ENCODE measurements at regions not wholly inside any gene's neighbourhood (a gene's known extent, or its start where the extent isn't known, plus 50 kb on each side); places are given as distances from the start of the nearest gene placed in this dataset.

DNA sequence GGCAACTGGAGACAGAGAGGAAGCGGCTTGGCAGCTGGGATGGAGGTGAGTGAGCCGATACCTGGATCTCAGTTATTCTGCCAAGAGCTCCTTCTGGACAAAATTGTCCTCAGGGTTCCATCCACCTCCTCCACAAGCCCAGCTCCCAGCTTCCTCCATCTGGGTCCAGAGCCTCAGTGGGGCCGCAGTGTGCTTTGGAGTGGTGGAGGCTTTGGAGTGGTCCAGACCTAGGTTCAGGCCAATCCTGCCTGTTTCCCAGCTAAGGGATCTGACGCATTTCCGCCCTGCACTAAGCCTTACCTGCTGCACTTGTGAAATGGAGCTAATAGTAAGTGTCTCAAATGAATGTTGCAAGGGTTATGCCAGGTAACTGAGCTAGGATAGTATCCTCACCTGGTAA, 355.7 kb upstream of the SHH start:
- DNase-seq (ENCODE audit: low read depth), result no peak
- no peak overlapping the region for H3K4me3 ChIP-seq (ENCODE audit: low read depth, low read length)
- TF ChIP-seq, protein P1, sequence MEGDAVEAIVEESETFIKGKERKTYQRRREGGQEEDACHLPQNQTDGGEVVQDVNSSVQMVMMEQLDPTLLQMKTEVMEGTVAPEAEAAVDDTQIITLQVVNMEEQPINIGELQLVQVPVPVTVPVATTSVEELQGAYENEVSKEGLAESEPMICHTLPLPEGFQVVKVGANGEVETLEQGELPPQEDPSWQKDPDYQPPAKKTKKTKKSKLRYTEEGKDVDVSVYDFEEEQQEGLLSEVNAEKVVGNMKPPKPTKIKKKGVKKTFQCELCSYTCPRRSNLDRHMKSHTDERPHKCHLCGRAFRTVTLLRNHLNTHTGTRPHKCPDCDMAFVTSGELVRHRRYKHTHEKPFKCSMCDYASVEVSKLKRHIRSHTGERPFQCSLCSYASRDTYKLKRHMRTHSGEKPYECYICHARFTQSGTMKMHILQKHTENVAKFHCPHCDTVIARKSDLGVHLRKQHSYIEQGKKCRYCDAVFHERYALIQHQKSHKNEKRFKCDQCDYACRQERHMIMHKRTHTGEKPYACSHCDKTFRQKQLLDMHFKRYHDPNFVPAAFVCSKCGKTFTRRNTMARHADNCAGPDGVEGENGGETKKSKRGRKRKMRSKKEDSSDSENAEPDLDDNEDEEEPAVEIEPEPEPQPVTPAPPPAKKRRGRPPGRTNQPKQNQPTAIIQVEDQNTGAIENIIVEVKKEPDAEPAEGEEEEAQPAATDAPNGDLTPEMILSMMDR (IDR thresholded peaks at IDR 0.05; ENCODE audit: low read depth, low read length, missing control alignments), result no peak
- in situ Hi-C loops (cut with HindIII; ENCODE audit: low sequenced_read_pairs), result no loop called here

DNA sequence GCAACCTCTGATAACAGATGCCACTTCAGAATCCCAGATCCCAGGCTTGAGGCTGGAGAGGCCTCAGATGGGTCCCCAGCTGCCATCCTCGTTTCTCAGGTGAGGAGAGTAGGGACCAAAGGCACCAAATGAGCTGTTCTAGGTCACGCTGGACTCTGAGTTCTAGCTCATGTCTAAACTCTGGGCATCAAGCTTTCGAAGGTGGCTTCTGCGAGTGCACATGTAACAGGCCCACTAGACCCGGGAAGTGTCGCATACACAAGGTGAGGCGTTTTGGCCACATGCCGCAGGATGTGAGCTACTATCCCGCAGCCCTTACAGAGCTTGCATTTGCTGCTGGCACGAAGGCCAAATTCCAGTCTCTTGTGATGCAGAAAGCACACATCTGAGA, 355.1 kb upstream of the SHH start:
- H3K4me3 ChIP-seq (ENCODE audit: low read depth, low read length), result no peak overlapping the region
- DNase-seq (ENCODE audit: low read depth), result no peak
- TF ChIP-seq, protein P1 (IDR thresholded peaks at IDR 0.05; ENCODE audit: low read depth, low read length, missing control alignments), result no peak
- in situ Hi-C loops (cut with HindIII; ENCODE audit: low sequenced_read_pairs), result no loop called here

DNA sequence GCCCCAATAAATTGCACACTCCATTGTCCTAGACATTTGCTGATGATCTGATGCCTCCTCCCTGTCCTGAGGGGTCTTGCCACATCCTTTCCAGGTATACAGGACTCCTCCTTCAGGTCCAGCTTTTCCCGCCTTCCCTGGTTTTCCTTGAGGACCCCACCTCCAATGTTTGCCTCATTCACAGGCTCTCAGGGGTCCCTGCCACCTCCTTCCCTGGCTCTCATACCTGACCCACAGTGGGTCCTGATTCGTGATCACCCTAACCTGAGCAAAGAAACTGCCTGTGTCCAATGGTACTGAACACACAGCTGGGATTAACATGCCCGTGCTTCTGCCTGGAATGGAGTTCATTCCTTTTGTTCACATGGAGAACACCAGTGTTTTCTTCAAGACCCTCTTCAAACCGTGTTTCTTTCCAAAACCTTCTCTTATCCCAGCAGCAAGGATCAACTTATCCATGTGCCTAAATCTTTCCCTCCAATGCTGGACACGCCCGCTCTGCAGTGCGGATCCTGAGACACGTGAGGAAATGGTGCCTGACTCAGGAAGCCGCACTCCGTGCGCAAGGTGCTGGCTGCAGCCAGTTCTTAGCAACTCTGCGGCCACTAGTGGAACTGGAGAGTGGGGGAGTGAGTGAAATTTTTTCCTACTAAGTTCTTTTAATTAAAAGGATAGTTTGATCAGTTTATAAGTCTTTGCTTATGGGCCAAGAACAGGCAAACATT, 354.6 kb upstream of the SHH start:
- H3K4me3 ChIP-seq (ENCODE audit: low read depth, low read length), result no peak overlapping the region
- TF ChIP-seq, protein P1 (IDR thresholded peaks at IDR 0.05; ENCODE audit: low read depth, low read length, missing control alignments), result no peak
- in situ Hi-C loops (cut with HindIII; ENCODE audit: low sequenced_read_pairs), result no loop called here
- no peak for DNase-seq (ENCODE audit: low read depth)

DNA sequence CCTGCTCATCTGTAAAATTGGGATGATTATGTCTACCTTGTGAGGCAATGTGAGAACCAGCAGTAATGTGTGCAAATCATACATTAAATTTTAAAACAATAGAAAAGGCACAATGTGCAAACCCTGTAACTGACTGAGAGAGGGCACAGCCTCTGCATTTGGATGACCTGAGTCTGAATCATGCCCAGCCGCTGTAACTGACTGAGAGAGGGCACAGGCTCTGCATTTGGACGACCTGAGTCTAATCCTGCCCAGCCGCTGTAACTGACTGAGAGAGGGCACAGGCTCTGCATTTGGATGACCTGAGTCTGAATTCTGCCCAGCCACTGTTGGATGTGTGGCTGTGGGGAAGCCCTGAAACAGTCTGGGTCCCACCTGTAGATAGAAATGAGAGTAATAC, 351.5 kb upstream of the SHH start:
- DNase-seq (ENCODE audit: low read depth), result no peak
- TF ChIP-seq, protein P1 (IDR thresholded peaks at IDR 0.05; ENCODE audit: low read depth, low read length, missing control alignments), result no peak
- in situ Hi-C loops (cut with HindIII; ENCODE audit: low sequenced_read_pairs), result no loop called here
- no peak overlapping the region for H3K4me3 ChIP-seq (ENCODE audit: low read depth, low read length)

DNA sequence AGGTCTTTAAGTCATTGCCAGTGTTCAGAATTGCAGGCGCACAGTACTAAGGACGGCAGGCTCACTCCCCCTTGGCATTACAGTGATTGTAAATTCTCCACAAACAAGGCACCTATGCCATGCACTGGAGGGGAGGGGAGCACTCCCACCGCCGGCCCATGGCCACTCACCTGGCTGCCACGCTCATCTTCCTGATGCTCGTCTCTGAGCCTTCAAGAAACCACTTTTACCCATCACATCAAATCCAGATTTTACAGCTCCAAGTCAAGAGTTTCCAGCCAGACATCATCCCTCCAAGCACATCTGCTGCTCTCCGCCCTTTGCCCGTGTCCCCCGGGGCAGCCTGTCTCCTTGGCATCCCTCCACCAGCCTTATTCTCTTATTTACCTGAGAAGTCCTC, 350.2 kb upstream of the SHH start:
- in situ Hi-C loops (cut with HindIII; ENCODE audit: low sequenced_read_pairs), result no loop called here
- H3K4me3 ChIP-seq (ENCODE audit: low read depth, low read length), result no peak overlapping the region
- no peak for DNase-seq (ENCODE audit: low read depth)
- TF ChIP-seq, protein P1 (IDR thresholded peaks at IDR 0.05; ENCODE audit: low read depth, low read length, missing control alignments), result no peak

DNA sequence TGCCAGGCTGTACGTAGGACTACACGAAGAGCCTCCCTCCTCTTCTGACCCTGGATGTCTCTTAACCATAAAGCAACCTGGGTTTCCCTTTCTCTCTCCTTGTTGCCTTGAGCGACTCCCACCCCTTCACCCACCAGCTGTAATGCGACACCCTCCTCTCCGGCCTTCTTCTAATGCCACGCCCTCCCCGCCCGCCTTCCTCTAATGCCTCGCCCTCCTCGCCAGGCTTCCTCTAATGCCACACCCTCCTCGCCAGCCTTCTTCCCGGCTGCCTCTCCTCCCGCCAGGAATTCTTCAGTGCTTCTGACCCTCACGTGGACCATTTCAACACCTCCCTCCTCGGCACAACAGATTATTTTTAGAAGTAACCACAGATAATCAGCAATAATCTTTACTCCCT, 348.5 kb upstream of the SHH start:
- in situ Hi-C loops (cut with HindIII; ENCODE audit: low sequenced_read_pairs), result no loop called here
- H3K4me3 ChIP-seq (ENCODE audit: low read depth, low read length), result no peak overlapping the region
- no peak for DNase-seq (ENCODE audit: low read depth)
- TF ChIP-seq, protein P1 (IDR thresholded peaks at IDR 0.05; ENCODE audit: low read depth, low read length, missing control alignments), result no peak

Measured in astrocyte of the cerebellum (primary cell).